Loucy (cell line): ENCODE measurements at regions not wholly inside any gene's neighbourhood (a gene's known extent, or its start where the extent isn't known, plus 50 kb on each side); places are given as distances from the start of the nearest gene placed in this dataset.

Source experiments
- EZH2phosphoT487 ChIP-seq: fragments of 200-600 bp; IDR thresholded peaks from 2 replicates; pipeline ENCODE4 v1.6.1; 2018; ENCODE audit warnings: antibody characterized with exemption, mild to moderate bottlenecking, moderate library complexity, borderline replicate concordance
- TF ChIP-seq, protein P1 (sequence below): fragments of 200-600 bp; sonication (generic); conservative IDR thresholded peaks from 2 replicates; pipeline ENCODE4 v1.5.1; 2014; ENCODE audit warnings: mild to moderate bottlenecking, antibody characterized with exemption, low read length

DNA sequence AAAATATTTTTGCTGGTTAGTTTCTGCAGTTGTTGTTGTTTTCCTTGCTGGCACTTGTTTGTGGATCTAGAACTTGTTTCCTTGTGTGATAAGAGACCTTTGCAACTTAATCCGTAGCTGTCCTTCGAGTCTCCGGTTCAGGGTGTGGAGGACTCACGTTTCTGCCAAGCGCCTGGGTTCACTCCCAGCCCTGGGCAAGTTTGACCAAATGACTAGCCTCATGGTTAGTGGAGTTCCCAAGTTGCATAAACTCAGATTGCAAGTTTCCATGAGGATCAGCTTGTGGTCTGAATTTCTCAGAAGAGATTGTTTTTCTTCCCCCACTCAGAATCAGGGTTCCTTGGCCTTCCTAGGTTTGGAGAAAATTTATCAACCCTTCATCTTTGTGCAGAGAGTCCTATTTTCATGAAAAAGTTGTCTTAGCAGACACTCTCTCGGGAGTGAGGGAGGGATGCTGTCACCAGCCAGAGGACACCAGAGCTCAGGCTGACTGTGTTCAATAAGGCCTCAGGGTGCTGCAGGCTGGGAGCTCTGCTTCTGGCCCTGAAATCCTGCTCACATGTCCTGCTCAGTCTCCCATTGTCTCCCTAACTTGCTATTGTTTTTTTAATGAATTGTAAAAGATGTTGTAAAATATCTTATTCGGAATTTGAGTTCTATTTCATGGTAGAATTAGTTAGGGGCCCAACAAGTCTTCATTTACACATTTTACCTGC is 377.7 kb upstream of the KLF6 start:
- TF ChIP-seq, protein P1, sequence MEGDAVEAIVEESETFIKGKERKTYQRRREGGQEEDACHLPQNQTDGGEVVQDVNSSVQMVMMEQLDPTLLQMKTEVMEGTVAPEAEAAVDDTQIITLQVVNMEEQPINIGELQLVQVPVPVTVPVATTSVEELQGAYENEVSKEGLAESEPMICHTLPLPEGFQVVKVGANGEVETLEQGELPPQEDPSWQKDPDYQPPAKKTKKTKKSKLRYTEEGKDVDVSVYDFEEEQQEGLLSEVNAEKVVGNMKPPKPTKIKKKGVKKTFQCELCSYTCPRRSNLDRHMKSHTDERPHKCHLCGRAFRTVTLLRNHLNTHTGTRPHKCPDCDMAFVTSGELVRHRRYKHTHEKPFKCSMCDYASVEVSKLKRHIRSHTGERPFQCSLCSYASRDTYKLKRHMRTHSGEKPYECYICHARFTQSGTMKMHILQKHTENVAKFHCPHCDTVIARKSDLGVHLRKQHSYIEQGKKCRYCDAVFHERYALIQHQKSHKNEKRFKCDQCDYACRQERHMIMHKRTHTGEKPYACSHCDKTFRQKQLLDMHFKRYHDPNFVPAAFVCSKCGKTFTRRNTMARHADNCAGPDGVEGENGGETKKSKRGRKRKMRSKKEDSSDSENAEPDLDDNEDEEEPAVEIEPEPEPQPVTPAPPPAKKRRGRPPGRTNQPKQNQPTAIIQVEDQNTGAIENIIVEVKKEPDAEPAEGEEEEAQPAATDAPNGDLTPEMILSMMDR: no peak
- no peak for TF ChIP-seq EZH2phosphoT487
